ENCODE measurements at regions not wholly inside any gene's neighbourhood (a gene's known extent, or its start where the extent isn't known, plus 50 kb on each side); places are given as distances from the start of the nearest gene placed in this dataset.

- no peak for TF ChIP-seq EZH2 (IDR thresholded peaks at IDR 0.05; ENCODE audit: low read depth, low read length, severe bottlenecking)
- TF ChIP-seq CTCF (IDR thresholded peaks at IDR 0.05; ENCODE audit: control extremely low read depth in 1 of 3, insufficient read depth in 1 of 3, low read depth in 1 of 3, low read length in 3 of 3), result no peak
- no peak for TF ChIP-seq POLR2A (IDR thresholded peaks at IDR 0.05; ENCODE audit: control extremely low read depth in 1 of 2, low read depth in 2 of 2, low read length in 2 of 2)
- no peak for TF ChIP-seq JUN (IDR thresholded peaks at IDR 0.05; ENCODE audit: low read depth, low read length)
- TF ChIP-seq BRCA1 (IDR thresholded peaks at IDR 0.05; ENCODE audit: low read depth, low read length), result no peak
- TF ChIP-seq SIRT6 (IDR thresholded peaks at IDR 0.05; ENCODE audit: low read length), result no peak
- no peak for TF ChIP-seq KDM5A (IDR thresholded peaks at IDR 0.05; ENCODE audit: low read length)
- no peak for TF ChIP-seq NRF1 (IDR thresholded peaks at IDR 0.05; ENCODE audit: low read depth, low read length)
- TF ChIP-seq CREB1 (IDR thresholded peaks at IDR 0.05), result no peak
- TF ChIP-seq BACH1 (IDR thresholded peaks at IDR 0.05; ENCODE audit: low read length), result no peak
- no peak for TF ChIP-seq CHD1 (IDR thresholded peaks at IDR 0.05; ENCODE audit: low read depth, low read length)
These were observed 82.8 kb upstream of the ZNF536 start for GRCh38 chr19:30289336-30289735.

Measured in H1 (cell line).